ENCODE measurements at regions not wholly inside any gene's neighbourhood (a gene's known extent, or its start where the extent isn't known, plus 50 kb on each side); places are given as distances from the start of the nearest gene placed in this dataset.
"Not testable (repeated sequence)": the region's sequence is repeated elsewhere in the genome, so short reads cannot be mapped to it uniquely, and the experiment has no call there.

DNA sequence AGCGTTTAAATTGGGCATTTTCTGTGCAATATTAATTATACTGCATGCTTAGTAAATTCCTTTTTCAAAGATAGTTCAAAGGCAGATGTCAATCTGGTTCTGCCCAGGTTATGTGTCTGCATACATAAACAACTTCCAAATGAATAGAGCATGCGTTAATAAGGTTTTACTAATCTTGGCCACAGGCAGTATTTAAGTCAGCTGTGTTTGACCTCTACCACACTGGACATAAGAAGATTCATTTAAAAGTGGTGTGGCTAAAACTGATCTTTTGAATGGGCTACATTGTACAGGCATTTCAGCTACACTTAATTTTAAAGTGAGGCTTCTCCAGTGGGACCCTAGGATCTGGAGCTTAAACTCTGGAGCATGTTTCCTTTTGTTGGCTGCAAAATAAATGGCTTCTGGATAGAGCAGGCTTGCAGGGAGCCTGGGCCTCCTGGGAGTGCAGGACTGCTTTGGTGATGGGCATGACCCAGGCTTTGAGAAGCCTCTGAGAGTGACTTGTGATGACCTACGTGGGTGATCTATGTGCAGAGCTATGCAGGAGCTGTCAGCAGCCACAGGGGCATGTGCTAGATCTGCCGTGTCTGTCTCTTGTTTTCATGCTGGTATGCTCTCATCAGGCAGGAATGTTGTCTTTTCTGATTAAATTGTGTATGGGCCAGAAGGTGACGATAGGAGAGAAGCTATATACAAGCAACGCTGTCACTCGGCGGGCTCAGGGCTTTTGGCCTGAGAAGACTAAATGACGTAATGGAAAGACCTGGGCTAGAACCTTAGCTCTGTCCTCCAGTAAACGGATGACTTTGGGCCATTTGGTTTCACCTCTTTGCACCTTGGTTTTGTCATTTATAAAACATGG lies 331.2 kb downstream of the QKI start:
- no peak for DNase-seq

DNA sequence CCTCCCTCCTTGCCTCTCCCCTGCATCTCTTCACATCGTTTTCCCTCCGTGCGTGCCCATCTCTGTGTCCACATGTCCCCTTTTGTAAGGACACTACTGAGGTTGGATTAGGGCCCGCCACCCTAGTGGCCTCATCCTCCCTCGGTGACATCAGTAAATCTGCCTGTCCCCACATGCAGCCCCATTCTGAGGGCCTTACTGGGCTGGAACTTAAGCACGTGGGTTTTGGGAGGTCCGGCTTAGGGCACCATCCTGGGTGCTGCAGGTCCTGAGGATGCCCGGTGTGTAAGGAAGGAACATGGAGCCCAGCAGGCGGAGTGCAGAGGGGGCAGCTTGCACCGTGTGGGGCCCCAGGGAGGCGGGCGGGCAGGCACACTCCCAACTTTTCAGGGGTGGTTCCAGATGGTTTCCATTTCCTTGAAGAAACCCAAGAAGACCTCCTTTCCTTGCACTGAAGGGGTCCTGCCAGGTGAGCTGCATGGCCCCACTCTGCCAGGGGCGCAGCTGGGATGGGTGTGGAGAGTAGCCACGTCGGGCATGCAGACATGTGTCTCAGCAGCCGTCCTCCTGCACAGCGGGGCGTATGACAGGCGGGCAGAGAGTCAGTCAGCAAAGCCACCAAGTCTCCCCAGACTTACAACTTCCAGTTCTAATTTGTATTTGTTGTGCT lies 329.9 kb downstream of the QKI start:
- no peak for DNase-seq

DNA sequence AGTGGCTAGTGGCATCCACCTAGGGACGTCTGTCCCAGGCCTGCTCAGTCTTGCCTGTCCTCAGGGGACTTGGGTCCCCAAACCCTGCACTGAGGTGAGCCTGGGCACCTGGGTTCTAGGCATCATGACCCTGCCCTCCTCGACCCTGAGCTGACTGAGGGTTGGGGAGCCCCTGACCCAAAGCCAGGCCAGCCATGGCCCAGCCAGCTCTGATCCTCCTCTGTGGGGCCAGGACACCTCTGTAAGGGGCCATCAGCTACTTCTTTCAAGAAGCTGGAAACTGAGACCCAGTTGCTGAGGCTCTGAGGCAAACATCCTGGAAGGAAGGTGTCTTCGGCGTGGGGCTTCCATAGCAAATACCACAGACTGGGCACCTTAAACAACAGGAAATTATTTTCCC lies 329.3 kb downstream of the QKI start:
- DNase-seq: no peak

DNA sequence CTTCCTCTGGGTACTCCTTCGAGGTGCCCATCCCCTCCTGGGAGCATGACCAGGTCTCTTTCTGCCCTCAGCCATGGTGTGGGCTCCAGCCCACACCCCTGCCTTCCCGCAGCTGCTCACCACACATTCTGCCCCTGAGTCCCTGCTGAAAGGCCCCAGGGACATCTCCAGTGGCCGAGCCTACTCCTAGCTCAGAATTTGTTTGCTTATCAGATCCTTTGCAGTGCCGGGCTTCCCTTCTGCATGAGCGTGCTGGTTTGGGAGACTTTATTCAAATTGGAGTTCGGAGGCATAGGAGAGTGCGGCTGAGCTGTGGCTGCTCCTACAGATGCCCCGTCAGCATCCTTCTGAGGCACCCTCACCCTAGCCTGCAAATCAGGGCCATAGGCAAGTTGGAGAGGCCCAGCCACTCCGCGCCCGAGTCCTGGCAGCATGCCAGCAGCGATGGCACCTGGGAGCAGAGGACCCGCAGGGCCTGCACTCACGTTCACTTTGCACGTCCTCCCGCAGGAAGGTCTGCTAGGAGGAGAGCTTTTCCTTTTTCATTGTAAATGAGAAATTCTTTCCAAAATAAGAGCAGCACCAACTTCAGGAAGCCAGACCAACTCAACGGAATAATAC lies 327.3 kb downstream of the QKI start:
- DNase-seq: no peak

DNA sequence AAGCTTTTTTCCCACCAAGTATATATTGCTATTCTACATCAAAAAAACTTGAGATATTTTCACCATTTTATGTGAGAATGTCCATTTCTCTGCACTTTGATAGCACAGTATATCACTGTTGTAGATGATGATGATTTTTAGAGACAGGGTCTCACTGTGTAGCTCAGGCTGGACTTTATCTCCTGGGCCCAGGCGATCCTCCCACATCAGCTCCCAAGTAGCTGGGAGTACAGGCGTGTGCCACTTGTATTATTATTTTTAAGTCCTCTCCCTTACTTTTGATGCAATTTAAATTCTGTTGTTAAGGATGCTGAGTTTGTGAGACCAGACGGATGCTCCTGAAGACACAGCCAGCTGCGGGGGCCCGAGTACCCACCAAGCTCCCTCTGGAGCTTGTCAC lies 326.8 kb downstream of the QKI start:
- DNase-seq: no peak

DNA sequence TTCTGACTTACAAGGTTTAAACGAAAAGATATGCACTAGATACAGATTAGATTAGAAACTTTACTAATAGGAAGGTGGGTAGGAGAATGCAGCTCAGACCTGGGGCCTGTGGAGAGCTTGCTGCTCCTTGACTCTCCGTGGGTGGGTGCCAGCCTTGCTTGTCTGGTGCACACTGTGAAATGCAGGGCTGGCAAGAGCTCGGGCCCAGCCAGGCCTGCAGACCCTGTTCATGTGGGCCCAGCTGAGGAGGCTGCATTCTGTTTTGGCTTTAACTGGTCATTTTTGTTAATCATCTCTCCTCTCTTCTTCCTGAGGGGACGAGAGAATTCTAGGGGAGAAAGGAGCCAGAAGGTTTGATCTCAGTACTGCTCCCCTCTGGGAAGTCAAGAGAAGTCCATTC lies 325.4 kb downstream of the QKI start:
- no peak for DNase-seq

DNA sequence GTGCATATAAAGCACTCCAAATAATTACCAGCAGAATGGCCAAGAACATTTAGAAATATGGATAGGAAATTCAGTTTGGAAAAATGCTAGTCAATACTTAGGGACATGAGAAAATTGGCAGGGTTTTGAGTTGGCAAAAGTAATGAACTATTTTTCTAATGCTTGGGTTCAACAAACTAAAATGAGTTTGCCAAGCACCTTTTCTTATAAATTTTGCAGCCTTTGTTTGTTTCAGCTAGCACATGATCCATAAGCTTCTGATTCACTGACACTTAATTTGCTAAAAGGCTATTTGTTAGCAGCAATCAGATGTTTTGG lies 324.8 kb downstream of the QKI start:
- DNase-seq: no peak

DNA sequence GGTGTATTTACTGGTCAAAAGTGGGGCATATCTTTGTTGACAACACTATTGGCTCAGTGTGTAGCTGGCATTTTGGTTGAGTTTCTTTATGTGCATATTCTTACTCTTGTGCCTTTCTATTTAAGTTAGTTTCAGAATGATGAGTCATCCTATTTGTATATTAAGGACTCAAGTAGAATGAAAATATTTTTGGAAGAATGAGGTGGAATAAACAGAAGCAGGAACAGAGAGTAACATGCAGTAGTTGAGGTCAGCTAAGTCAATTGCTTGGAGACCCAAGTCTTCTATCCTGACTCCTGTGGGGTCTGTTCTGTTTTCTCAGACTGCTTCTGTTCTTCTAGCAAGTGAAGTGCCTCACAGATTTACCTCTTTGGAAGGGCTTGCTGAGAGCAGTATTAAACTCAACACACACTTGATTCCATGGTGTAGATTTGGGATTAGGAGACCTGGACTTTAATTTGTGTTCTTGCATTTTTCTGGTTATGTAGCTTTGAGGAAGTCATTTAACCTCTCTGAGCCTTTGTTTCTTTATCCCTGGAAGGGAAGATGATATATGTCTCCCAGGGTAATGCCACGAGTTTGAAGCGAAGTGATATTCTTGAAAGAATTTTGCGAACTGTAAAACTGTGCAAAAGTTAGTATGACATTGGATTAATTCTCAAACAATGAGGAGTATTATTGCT lies 324.3 kb downstream of the QKI start:
- no peak for DNase-seq

DNA sequence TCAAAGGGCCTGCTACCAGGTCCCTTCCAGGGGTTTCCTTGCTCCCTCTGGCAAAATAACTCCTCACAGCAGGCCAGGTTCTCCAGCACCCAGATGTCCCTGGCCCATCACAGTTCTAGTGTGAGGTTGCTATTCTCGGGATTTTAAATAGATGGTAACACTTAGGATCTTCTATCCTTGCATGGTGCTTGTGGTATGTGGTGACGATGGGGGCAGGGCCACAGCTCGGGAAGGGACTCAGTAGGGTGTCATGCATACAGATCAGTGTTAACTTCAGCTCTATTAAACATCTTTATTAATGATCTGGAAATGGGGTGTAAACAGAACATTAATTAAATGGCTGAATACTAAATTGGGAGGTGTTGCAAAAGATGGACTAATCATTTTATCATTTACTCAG lies 323.8 kb downstream of the QKI start:
- DNase-seq: no peak

DNA sequence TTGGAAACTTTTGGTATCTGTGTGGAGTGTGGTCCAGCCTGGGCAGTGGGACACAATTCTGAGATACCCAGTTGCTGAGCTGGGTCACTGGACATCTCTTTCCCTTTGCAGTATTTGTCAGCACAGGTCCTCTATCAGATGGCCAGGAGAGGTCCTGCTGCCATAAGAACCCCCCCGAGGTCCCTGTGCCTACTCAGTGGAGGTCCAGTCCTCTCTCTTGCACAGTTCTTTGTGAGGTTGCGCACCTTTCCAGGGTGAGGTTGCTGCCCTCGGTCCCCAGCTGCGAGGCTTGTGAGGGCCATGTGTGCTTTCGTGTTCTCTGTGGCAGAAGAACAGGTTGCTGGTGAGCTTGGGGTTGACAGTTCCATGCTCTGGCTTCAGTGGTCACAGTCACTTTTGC lies 320.6 kb downstream of the QKI start:
- no peak for DNase-seq

DNA sequence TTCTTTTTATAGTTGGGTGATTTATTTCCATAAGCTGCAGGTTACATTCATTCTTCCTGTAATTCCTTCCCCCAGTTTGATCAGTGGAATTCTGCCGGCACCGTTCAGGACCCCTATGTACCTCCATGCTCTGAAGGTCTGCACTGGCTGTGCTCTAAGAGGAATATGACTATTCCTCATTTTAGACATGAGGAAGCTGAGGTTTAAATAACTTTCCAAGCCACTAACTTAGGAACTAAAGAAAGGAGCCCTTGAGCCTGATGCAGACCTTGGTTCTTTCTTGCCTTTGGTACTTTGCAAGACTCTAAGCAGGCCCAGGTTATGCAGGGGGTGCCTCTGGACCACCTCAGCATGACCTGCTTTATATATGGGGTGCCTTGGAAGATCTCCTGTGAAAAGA lies 318.5 kb downstream of the QKI start:
- DNase-seq: no peak

DNA sequence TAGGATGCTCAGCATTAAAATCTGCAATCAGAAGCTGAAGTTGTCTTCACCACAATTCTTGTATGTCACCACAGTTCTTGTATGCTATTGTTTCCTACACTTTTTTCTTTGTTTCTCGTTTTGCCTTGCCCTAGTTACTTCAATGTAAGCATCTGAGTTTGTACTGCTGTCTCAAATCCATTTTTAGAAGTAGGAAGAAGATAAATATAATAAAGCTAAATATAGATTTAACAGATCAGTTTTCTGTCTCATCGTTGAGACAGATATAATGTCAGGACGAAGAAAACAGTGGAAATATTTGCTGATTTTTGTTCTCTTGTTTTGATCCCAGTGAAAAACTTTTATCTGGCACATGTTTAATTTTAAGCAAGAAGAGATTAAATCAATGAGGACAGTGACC lies 318.0 kb downstream of the QKI start:
- no peak for DNase-seq

DNA sequence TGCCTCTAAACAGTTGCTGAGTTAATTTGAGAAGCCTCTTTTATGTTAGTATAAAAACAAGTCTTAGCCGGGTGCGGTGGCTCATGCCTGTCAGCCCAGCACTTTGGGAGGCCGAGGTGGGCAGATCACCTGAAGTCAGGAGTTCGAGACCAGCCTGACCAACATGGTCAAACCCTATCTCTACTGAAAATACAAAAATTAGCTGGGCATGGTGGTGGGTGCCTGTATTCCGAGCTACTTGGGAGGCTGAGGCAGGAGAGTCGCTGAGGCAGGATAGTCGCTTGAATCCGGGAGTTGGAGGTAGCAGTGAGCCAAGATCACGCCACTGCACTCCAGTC lies 317.5 kb downstream of the QKI start:
- DNase-seq: not testable (repeated sequence)

DNA sequence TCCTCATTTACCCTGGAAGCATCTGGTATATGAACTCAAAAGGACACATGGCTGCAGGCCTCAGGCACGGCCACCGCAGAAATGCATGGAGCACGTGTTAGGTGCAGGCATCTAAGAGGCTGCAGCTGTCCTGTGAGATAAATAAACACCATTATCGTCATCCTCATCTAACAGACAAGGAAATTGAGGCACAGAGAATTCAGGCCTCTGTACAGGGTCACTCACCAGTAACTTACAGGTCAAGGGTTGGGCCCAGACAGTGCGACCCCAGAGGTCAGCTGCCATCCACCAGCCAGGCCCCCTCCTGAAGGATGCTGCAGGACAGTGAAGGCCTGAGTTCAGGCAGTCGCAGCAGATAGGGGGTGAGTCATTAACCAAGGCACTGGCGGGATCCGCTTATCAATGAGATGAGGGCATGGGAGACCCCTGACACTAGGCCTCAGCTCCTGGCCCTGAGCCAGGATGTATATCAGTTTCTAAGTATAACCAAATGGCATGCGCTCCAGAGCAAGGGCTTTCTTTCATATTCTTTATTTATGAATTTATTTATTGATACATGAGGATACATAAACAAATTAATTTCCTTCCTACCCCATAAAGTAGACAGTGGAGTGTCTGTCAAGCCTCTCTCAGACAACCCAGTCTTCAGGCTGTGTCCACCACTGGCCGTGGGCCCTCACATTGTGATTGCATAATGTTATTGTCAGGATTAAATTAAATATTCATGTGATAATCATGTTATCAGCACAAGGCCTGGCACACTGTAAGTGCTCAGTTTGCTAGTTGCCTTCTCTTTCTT lies 316.9 kb downstream of the QKI start:
- no peak for DNase-seq

DNA sequence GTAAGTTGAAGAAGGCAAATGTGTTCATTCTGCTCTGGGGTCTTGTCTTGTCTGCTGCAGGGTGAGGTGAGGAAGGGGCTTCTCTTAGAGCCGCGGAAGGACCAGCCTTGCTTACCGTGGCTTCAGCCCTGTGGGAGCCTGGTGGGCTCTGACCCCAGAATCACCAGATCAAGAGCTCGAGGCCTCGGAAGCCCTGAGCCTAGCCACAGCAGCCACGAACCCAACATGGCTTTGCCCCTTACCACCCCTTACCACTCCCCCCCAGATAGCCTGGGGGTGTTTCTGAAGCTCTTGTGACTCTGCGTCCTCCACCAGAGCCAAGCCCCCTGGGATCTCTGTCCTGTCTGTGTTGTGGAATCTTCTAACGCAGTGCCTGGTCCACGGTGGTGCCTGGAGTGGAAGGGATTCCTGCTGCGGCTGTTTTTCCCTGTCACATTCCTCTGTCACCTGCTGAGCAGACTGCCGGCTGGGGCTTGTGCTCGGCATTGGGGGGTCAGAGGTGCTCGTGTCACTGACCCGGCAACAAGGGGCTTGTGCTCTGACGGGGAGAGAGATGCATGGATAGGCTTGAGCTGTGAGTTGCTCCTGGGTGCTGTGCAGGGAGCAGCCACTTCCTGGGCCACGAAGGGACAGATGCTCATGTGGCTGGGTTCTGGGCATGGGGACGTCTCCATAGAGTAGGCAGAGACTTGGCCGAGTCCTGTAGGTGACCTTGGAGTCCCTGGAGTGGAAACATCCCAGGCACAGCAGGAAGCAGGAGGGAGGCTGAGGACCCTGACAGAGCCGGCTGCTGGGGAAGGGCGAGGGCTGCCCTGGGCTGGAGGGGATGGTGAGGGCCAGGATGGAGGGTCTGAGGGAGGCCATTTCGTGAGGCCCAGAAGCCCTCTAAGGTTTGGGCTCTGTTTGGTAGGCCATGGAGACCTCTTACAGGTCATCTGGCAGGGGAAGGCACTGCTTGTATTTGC lies 316.0 kb downstream of the QKI start:
- no peak for DNase-seq

DNA sequence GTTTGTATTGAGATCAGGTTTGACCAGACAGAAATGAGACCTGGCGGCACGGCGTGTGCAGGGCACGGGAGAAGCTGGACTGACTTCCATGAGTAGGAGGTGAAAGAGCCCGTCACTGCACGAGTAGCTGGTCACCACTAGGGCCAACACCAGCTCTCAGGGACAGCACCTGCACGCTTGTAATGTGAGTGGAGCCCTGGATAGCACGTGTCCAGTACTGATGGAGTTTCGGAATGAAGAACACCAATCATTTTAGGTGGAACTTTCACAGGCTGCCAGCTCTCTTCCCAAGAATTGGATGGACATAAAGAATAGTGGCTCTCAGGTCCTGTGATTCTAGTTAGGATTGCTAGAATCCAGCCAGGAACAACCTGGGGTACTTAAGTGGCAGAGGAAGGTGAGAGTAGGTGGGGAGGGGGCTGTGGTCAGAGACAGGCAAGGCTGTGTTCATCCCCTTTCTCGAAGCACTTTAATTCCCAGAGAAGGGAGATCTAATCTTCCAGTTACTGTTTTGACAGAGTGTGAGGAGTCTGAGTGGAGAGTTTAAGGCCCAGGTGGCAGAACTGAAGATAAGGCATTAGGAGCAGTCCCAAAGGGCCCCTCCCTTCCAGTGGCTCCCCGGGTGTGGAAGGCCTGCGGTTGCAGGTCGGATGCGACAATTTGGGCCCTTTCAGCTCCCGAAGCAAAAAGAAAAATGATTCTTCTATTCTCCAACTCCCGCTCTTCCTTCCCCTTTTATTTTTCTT lies 314.8 kb downstream of the QKI start:
- DNase-seq: no peak

DNA sequence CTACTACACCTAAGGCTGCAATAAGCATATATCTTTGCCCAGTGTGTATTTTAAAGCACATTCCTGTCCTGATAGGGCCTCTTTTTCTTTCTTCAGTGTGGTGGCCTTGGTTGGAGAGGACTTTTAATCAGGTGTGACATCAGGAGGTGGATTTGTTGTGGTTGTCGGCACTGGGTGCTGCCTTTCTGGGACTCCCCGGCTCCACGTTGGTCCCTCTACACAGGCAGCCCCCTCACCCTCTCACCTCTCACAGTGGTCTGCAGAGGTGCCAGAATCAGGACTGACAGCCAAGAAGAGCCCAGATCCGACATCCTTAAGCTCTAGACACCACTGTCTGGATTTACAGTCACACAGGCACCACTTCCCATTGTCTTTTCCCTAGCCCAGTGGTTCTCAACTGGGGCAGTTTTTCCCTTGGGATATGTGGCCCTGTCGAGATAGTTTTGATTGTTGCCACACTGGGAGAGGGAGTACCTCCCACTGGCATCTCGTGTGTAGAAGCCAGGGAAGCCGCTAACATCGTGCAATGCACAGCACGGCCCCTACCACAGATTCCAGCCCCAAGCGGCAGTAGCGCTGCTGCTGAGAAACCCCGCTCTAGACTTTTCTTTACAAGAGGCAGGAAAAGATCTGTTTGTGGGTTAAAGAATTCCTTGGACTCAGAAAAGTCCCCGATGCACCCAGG lies 314.1 kb downstream of the QKI start:
- DNase-seq: no peak

DNA sequence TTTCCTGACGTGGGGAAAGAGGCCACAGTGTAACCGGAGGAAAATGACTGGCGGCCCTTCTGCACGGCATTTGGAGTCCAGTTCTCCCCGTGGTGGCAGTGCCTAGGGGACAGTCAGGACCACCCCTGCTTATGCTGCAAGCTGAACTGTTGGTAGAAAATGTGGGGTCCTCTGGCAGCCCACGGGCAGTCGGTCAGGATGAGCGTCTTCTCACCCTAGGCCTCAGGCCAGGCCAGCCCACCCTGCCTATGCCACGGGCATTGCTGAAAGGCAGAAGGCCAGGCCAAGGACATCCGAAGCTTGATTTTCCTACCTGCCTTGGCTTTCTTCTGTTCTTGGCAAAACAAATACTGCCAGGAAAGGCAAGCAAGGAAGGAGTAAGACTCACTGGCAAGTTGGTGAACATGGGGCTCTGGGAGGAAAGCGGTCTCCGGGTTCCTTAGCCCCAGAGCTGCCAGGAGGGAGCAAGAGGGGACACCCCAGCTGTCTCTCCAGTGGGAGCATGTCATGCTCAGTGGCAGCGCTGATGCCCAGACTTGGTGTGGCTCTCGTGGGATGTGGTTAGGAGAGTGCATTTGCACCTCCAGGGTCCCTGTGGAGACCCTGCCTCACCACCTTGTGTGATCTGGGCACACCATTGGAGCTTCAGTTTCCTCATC lies 311.6 kb downstream of the QKI start:
- no peak for DNase-seq

DNA sequence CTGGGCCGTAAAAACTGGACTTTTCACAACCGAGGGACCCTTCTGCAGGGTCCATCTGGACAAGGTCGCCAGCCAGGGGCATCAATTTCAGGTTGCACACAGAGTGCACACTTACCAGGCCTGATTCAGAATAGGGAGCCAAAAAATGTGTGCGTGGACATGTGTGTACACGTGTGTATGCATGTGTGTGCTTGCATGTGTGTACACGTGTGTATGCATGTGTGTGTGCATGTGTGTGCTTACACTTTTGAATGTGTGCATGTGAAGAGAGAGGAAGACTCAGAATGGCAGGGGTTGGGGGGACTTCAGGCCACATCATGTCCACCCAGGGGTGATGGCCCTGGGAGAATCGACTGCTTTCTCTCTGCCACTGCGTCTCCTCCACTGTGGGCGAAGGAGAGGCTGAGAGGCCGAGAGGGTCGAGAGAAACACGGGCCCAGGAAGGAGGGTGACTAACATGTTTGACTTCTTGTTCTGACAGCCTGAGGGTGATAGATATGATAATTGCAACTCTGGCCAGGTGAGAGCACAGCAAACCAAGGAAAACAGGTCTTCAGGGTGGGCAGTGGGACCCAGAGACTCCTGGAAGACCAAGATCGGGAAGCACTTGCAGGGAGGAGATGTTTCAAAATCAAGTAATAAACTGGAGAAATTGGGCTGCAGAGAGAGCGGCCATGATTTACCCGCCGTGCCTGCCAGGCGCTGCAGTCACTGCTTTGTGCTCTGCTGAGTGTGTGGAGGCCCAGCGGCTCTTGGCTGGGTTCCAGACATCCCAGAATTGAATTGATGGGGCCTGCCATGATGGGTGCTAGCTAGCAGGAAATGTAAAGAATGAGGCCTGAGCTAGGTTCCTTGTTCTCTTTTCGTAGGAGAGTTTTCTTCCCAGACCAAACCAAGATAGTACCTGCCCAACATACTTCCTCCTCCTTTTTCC lies 310.8 kb downstream of the QKI start:
- no peak for DNase-seq

All from cerebellar nuclear complex (tissue), 1 donor.